Esophagus muscularis mucosa (tissue), 4 donors: ENCODE measurements at regions not wholly inside any gene's neighbourhood (a gene's known extent, or its start where the extent isn't known, plus 50 kb on each side); places are given as distances from the start of the nearest gene placed in this dataset.

Experiments
- DNase-seq: peaks from one replicate; pipeline ENCODE4 v3.0.0-alpha.2; 2017; ENCODE audit errors: extremely low spot score
- H3K27ac ChIP-seq, 4 donors: fragments of 200-600 bp; sonication (generic); replicated peaks in 1 of 4; 1 replicate in 3 of 4; 2 replicates in 1 of 4; pipeline ENCODE4 v1.5.1; 2016 to 2019; ENCODE audit warnings: mild to moderate bottlenecking in 1 of 4
- H3K27me3 ChIP-seq, 4 donors: fragments of 200-600 bp; sonication (generic); one replicate each; pipeline versions ENCODE4 v1.5.1 to v1.6.0; 2016 to 2019
- H3K36me3 ChIP-seq, 4 donors: fragments of 200-600 bp; sonication (generic); one replicate each; pipeline ENCODE4 v1.5.1; 2016 to 2019
- H3K4me1 ChIP-seq, 4 donors: fragments of 200-600 bp; sonication (generic); one replicate each; pipeline ENCODE4 v1.5.1; 2016 to 2019
- H3K4me3 ChIP-seq, 4 donors: fragments of 200-600 bp; sonication (generic); 1 replicate in 2 of 4; 2 replicates in 2 of 4; pipeline ENCODE4 v1.5.1; 2016 to 2019; ENCODE audit warnings: mild to moderate bottlenecking in 4 of 4, moderate library complexity in 1 of 4
- H3K9me3 ChIP-seq, 4 donors: fragments of 200-600 bp; sonication (generic); 1 replicate in 3 of 4; 2 replicates in 1 of 4; pipeline ENCODE4 v1.5.1; 2016 to 2019
- CTCF ChIP-seq, 3 experiments: fragments of 200-600 bp in 2 of 3; fragments of 450-650 bp in 1 of 3; sonication (generic) in 2 of 3; IDR thresholded peaks; one replicate each; pipeline ENCODE4 v1.5.1; 2017 to 2019; ENCODE audit warnings: antibody characterized with exemption in 3 of 3, mild to moderate bottlenecking in 2 of 3, moderate library complexity in 1 of 3
- EP300 ChIP-seq: sonication (generic); formaldehyde crosslinking; IDR thresholded peaks from one replicate; pipeline ENCODE4 v1.6.1; 2017; ENCODE audit warnings: antibody characterized with exemption
- POLR2A ChIP-seq: fragments of 450-650 bp; IDR thresholded peaks from one replicate; pipeline ENCODE4 v1.6.1; 2017; ENCODE audit warnings: antibody characterized with exemption, moderate library complexity, mild to moderate bottlenecking, low read depth
- POLR2AphosphoS5 ChIP-seq, 2 donors: sonication (generic); formaldehyde crosslinking; IDR thresholded peaks; one replicate each; pipeline ENCODE4 v1.6.1; 2017; ENCODE audit warnings: antibody characterized with exemption in 2 of 2
- WGBS: methylation state at CpG from one replicate; pipeline ENCODE4 v1.1.5; 2018; 5-methylcytosine and 5-hydroxymethylcytosine counted together
- intact Hi-C: fragments of 100-400 bp; cut with DNase I; formaldehyde crosslinking; loops from one replicate; pipeline ENCODE4 v1.15.1; 2023

DNA sequence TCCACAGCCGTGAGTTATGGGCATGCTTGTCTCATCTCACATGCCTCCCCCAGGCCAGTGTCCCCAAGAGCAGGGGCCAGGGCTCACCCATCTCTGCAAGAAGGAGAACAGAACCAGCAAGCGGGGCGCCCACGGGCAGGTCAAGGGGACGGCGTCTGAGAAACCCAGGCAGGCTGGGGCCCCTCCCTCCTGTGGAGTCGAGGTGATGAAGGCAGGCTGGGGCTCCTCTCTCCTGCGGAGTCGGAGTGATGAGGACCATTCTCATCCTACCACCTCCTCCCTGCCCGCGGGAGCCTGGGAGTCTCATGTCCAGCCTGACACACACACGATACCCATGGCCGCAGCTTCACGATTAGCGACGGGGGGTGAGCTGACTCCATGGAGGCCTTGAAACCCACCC lies 141.9 kb downstream of the CTTN start:
- H3K27me3 ChIP-seq = peaks cover 0 to 3% (median 0%) of the 10 kb centered on the region in 4 donors
- no peak for DNase-seq
- H3K36me3 ChIP-seq = no peaks in the 10 kb centered on the region
- no peak for TF ChIP-seq EP300
- TF ChIP-seq POLR2AphosphoS5 (IDR thresholded peaks at IDR 0.05) = no peak
- TF ChIP-seq CTCF (IDR thresholded peaks at IDR 0.05) = no peak
- intact Hi-C loops = no loop called here
- no peaks in the 10 kb centered on the region for H3K4me1 ChIP-seq
- WGBS = 95% methylated on average over 9 of the region's 16 CpGs
- no peak overlapping the region for H3K4me3 ChIP-seq
- H3K27ac ChIP-seq = no peak overlapping the region
- H3K9me3 ChIP-seq = peaks cover 0 to 6% (median 0%) of the 10 kb centered on the region in 4 donors

- WGBS = 91% methylated on average over 7 of the region's 9 CpGs
- intact Hi-C loops = no loop called here
Measured at GRCh38 chr11:70541176-70541575, 142.8 kb downstream of the CTTN start.

GRCh38 chr11:70541699-70542098 lies 143.4 kb downstream of the CTTN start:
- intact Hi-C loops = no loop called here

More at GRCh38 chr11:70541176-70541575, 142.8 kb downstream of the CTTN start:
- no peak for DNase-seq
- no peaks in the 10 kb centered on the region for H3K36me3 ChIP-seq
- H3K4me1 ChIP-seq = no peaks in the 10 kb centered on the region
- H3K27ac ChIP-seq = no peak overlapping the region
- peaks cover 0 to 3% (median 0%) of the 10 kb centered on the region in 4 donors for H3K27me3 ChIP-seq
- TF ChIP-seq POLR2A (no peak), CTCF (IDR thresholded peaks at IDR 0.05) (no peak), EP300 (no peak), POLR2AphosphoS5 (IDR thresholded peaks at IDR 0.05) (no peak)
- peaks cover 0 to 6% (median 0%) of the 10 kb centered on the region in 4 donors for H3K9me3 ChIP-seq
- no peak overlapping the region for H3K4me3 ChIP-seq

DNA sequence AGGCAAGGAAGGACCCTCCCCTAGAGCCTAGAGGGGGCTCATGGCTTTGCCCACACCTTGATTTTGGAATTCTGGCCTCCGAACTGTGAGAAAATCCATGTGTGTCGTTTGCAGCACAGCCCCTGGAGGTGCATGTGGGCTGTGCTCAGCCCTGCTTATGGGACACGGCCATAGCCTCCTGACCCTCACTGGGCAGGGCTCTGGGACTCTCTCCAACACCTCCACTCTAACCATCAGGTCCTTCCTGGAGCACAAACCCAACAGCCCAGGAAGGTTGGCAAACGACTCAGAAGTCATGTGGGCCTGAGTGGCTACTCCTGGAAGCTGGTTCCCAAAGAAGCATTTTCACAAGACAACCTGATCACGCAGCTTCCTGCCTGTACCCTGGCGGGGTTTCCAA lies 144.1 kb downstream of the CTTN start:
- TF ChIP-seq EP300 (no peak), POLR2A (no peak), CTCF (IDR thresholded peaks at IDR 0.05) (no peak)
- no peak for DNase-seq
- intact Hi-C loops = no loop called here
- Histone ChIP-seq H3K9me3 (peaks cover 0 to 6% (median 0%) of the 10 kb centered on the region in 4 donors), H3K4me3 (no peak overlapping the region), H3K36me3 (no peaks in the 10 kb centered on the region), H3K27me3 (peaks cover 0 to 6% (median 0%) of the 10 kb centered on the region in 4 donors), H3K4me1 (no peaks in the 10 kb centered on the region), H3K27ac (no peak overlapping the region)
- WGBS = 84% methylated on average over 3 of the region's 6 CpGs

More at GRCh38 chr11:70541699-70542098, 143.4 kb downstream of the CTTN start:
- TF ChIP-seq POLR2AphosphoS5 (IDR thresholded peaks at IDR 0.05) = no peak
- TF ChIP-seq POLR2A = no peak
- no peak for TF ChIP-seq CTCF (IDR thresholded peaks at IDR 0.05)
- no peak for TF ChIP-seq EP300
- no peaks in the 10 kb centered on the region for H3K4me1 ChIP-seq
- no peak for DNase-seq
- H3K4me3 ChIP-seq = no peak overlapping the region
- H3K27ac ChIP-seq = no peak overlapping the region
- H3K9me3 ChIP-seq = peaks cover 0 to 6% (median 0%) of the 10 kb centered on the region in 4 donors
- H3K36me3 ChIP-seq = no peaks in the 10 kb centered on the region
- WGBS = 100% methylated on average over 3 of the region's 5 CpGs
- H3K27me3 ChIP-seq = peaks cover 0 to 6% (median 0%) of the 10 kb centered on the region in 4 donors

- no peak for TF ChIP-seq POLR2AphosphoS5 (IDR thresholded peaks at IDR 0.05)
- no peak for TF ChIP-seq EP300
- TF ChIP-seq POLR2A = no peak
- no peak for TF ChIP-seq CTCF (IDR thresholded peaks at IDR 0.05)
- no peaks in the 10 kb centered on the region for H3K4me1 ChIP-seq
- H3K36me3 ChIP-seq = no peaks in the 10 kb centered on the region
- 87% methylated on average over 12 of the region's 12 CpGs for WGBS
- H3K9me3 ChIP-seq = peaks cover 0 to 6% (median 0%) of the 10 kb centered on the region in 4 donors
- no peak for DNase-seq
- intact Hi-C loops = no loop called here
- H3K4me3 ChIP-seq = no peak overlapping the region
- peaks cover 0 to 6% (median 0%) of the 10 kb centered on the region in 4 donors for H3K27me3 ChIP-seq
- H3K27ac ChIP-seq = no peak overlapping the region
Measured at GRCh38 chr11:70542811-70543210, 144.5 kb downstream of the CTTN start.
